GM12891 (cell line): ENCODE measurements at regions not wholly inside any gene's neighbourhood (a gene's known extent, or its start where the extent isn't known, plus 50 kb on each side); places are given as distances from the start of the nearest gene placed in this dataset.

Experiments
- PAX5 ChIP-seq: IDR thresholded peaks from 2 replicates; pipeline ENCODE4 v1.6.1; 2011; ENCODE audit warnings: low read length, moderate library complexity, mild to moderate bottlenecking; ENCODE audit not compliant: insufficient read depth, severe bottlenecking
- POLR2A ChIP-seq: IDR thresholded peaks from 2 replicates; pipeline ENCODE4 v1.6.1; 2011; ENCODE audit warnings: low read depth, low read length, control low read depth
- POLR2AphosphoS5 ChIP-seq: IDR thresholded peaks from 2 replicates; pipeline ENCODE4 v1.6.1; 2011; ENCODE audit warnings: low read depth, low read length, control low read depth
- POU2F2 ChIP-seq: IDR thresholded peaks from 2 replicates; pipeline ENCODE4 v1.6.1; 2011; ENCODE audit warnings: low read depth, mild to moderate bottlenecking, control low read depth, low read length, moderate library complexity
- TAF1 ChIP-seq: IDR thresholded peaks from 2 replicates; pipeline ENCODE4 v1.6.1; 2011; ENCODE audit warnings: low read depth, low read length, control low read depth

DNA sequence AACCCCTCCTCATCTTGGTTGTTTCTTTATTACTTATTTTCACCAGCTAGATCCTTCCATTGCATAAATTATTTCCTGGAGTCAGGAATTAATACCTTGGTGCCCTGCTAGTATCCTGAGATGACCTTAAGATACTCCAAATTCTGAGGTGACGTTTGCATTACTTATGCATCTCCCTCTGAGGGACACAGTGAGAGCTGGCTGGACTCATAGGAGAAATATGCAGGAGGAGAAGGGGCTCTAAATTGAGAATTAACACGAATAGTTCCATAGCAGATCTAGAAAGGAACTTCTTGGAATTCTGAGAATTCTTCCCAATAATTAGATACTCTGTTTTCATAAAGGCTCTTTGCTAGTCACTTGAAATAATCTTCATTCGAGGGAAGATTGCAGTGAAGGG, 310.6 kb upstream of the ZEB2 start:
- TF ChIP-seq POLR2A, result no peak
- TF ChIP-seq POLR2AphosphoS5, result no peak
- no peak for TF ChIP-seq TAF1
- no peak for TF ChIP-seq PAX5
- TF ChIP-seq POU2F2, result no peak
